ENCODE measurements at regions not wholly inside any gene's neighbourhood (a gene's known extent, or its start where the extent isn't known, plus 50 kb on each side); places are given as distances from the start of the nearest gene placed in this dataset.

GRCh38 chr13:95440441-95441088 lies 112.0 kb upstream of the CLDN10 start:
- peak; percentile 49; the same call in 1 of the 2 replicates for TF ChIP-seq SMAD4 (CRISPR knock-in tag; conservative IDR thresholded peaks at IDR 0.05)
- TF ChIP-seq, protein P1, sequence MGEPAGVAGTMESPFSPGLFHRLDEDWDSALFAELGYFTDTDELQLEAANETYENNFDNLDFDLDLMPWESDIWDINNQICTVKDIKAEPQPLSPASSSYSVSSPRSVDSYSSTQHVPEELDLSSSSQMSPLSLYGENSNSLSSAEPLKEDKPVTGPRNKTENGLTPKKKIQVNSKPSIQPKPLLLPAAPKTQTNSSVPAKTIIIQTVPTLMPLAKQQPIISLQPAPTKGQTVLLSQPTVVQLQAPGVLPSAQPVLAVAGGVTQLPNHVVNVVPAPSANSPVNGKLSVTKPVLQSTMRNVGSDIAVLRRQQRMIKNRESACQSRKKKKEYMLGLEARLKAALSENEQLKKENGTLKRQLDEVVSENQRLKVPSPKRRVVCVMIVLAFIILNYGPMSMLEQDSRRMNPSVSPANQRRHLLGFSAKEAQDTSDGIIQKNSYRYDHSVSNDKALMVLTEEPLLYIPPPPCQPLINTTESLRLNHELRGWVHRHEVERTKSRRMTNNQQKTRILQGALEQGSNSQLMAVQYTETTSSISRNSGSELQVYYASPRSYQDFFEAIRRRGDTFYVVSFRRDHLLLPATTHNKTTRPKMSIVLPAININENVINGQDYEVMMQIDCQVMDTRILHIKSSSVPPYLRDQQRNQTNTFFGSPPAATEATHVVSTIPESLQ (CRISPR knock-in tag; IDR thresholded peaks at IDR 0.05), result no peak
- no peak for TF ChIP-seq SMAD3 (CRISPR knock-in tag; conservative IDR thresholded peaks at IDR 0.05)
